Hepatocyte (in vitro differentiated cells): ENCODE measurements at regions not wholly inside any gene's neighbourhood (a gene's known extent, or its start where the extent isn't known, plus 50 kb on each side); places are given as distances from the start of the nearest gene placed in this dataset.

ENCODE experiments used
- EZH2phosphoT487 ChIP-seq: fragments of 200-600 bp; sonication (generic); IDR thresholded peaks from one replicate; pipeline ENCODE4 v1.6.1; 2018; ENCODE audit warnings: antibody characterized with exemption, mild to moderate bottlenecking, low read depth, moderate library complexity; ENCODE audit not compliant: unreplicated experiment, severe bottlenecking
- TF ChIP-seq, protein P1 (sequence below): fragments of 200-600 bp; sonication (generic); IDR thresholded peaks from 2 replicates; pipeline ENCODE4 v1.5.1; 2016; ENCODE audit warnings: antibody characterized with exemption, mild to moderate bottlenecking; ENCODE audit not compliant: poor library complexity

DNA sequence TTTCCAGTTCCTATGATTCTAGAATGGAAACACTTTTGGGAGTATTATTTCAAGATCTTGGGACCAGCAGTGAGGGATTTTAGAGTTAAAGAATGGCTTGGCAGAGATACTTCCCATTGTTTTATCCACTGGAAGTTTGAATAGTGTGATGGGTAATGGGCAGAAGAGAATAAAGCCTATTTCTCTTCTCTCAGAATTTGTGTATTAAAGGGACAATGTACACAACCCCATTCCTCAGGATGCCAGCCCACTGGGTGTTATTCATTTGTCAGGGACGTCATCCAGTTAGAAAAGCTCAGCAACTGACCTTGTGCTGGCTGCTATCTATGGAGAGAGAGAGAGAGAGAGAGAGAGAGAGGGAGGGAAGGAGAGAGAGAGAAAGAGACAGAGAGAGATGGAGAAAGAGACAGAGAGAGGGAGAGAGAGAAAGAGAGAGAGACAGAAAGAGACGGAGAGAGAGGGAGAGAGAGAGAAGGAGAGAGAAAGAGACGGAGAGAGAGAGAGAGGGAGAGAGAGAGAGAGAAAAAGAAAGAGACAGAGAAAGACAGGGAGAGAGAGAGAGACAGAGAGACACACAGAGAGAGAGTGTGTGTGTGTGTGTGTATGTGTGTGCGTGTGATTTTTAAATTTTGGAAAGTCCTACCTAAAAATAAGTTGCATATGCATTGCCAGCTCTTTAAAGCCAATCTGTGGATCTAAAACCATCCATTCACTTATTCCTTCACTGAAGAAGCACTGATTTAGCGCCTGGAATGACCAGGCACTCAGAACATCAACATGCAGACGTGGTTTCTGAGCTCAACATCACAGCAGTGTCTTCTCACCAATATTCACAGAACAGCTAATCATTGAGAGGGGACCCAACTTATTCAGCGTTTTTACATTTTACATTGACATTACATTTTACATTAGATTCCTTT, 388.8 kb downstream of the THBS2 start:
- TF ChIP-seq, protein P1, sequence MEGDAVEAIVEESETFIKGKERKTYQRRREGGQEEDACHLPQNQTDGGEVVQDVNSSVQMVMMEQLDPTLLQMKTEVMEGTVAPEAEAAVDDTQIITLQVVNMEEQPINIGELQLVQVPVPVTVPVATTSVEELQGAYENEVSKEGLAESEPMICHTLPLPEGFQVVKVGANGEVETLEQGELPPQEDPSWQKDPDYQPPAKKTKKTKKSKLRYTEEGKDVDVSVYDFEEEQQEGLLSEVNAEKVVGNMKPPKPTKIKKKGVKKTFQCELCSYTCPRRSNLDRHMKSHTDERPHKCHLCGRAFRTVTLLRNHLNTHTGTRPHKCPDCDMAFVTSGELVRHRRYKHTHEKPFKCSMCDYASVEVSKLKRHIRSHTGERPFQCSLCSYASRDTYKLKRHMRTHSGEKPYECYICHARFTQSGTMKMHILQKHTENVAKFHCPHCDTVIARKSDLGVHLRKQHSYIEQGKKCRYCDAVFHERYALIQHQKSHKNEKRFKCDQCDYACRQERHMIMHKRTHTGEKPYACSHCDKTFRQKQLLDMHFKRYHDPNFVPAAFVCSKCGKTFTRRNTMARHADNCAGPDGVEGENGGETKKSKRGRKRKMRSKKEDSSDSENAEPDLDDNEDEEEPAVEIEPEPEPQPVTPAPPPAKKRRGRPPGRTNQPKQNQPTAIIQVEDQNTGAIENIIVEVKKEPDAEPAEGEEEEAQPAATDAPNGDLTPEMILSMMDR = no peak
- TF ChIP-seq EZH2phosphoT487 = no peak
